ENCODE measurements at regions not wholly inside any gene's neighbourhood (a gene's known extent, or its start where the extent isn't known, plus 50 kb on each side); places are given as distances from the start of the nearest gene placed in this dataset.

DNA sequence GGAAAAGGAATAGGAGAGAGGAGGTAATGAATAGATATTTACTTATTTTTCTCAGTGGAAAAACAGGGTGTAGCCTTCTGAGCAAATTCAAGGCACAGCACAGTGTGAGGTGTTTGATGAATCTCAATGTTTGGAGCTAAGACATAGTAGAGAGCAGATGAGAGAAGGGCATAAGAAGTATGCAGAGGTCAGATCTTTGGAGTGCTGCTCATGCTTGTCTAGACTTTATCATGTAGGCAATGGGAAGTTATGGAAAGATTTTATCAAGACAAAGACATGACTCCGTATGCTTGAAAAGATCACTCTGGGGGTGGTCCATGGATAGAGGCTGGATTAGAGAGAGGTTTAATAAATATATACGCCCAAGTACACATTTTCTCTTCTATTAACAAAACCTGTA is 217.0 kb upstream of the CNR1 start:
- no peak overlapping the region for H3K4me3 ChIP-seq (ENCODE audit: low read length)
- no peak overlapping the region for H3K9ac ChIP-seq (ENCODE audit: low read length)
- H3K9me3 ChIP-seq (replicated peaks; ENCODE audit: insufficient read depth, low read length) = no peaks in the 10 kb centered on the region
- H4K20me1 ChIP-seq (ENCODE audit: insufficient read depth, low read length) = no peaks in the 10 kb centered on the region
- no peak overlapping the region for H3K27ac ChIP-seq (ENCODE audit: low read length)
- no peak overlapping the region for H3K4me2 ChIP-seq (ENCODE audit: low read depth, low read length)
- H2AFZ ChIP-seq (ENCODE audit: low read length) = no peak overlapping the region
- no peaks in the 10 kb centered on the region for H3F3A ChIP-seq (ENCODE audit: insufficient read depth, low read length)
- TF ChIP-seq EZH2phosphoT487 (IDR thresholded peaks at IDR 0.05; ENCODE audit: low read length) (no peak), EZH2 (optimal IDR thresholded peaks at IDR 0.05; ENCODE audit: low read depth, low read length) (no peak)
- no peak for DNase-seq
- H3K9me2 ChIP-seq (replicated peaks; ENCODE audit: insufficient read depth, low read length) = no peaks in the 10 kb centered on the region
- no peaks in the 10 kb centered on the region for H3K27me3 ChIP-seq (replicated peaks; ENCODE audit: insufficient read depth, low read length)
- no peaks in the 10 kb centered on the region for H3K79me2 ChIP-seq (ENCODE audit: low read length)
- no peaks in the 10 kb centered on the region for H3K4me1 ChIP-seq (ENCODE audit: low read length)
- H3K36me3 ChIP-seq (replicated peaks; ENCODE audit: insufficient read depth, low read length) = no peaks in the 10 kb centered on the region

DNA sequence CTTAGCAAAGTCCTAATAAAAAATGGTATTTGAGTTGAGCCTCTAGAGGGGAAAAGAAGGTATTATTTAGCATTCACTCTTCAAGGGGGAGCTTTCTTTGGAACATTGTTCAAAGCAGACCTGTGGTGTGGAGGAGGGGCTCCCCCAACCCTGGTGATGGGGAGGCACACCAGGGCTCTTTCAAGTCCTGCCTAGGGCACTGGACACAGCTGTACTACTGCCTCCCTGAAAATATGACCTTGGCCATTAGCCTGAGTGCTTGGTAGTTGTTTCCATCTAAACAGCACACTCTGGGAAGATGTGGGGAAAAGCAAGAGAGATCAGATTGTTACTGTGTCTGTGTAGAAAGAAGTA is 215.1 kb upstream of the CNR1 start:
- H3K27ac ChIP-seq (ENCODE audit: low read length) = no peak overlapping the region
- no peak overlapping the region for H3K9ac ChIP-seq (ENCODE audit: low read length)
- no peaks in the 10 kb centered on the region for H3K27me3 ChIP-seq (replicated peaks; ENCODE audit: insufficient read depth, low read length)
- H2AFZ ChIP-seq (ENCODE audit: low read length) = no peak overlapping the region
- H3K4me3 ChIP-seq (ENCODE audit: low read length) = no peak overlapping the region
- no peaks in the 10 kb centered on the region for H3F3A ChIP-seq (ENCODE audit: insufficient read depth, low read length)
- H3K9me2 ChIP-seq (replicated peaks; ENCODE audit: insufficient read depth, low read length) = no peaks in the 10 kb centered on the region
- H3K36me3 ChIP-seq (replicated peaks; ENCODE audit: insufficient read depth, low read length) = no peaks in the 10 kb centered on the region
- H3K4me1 ChIP-seq (ENCODE audit: low read length) = no peaks in the 10 kb centered on the region
- DNase-seq = no peak
- no peaks in the 10 kb centered on the region for H3K9me3 ChIP-seq (replicated peaks; ENCODE audit: insufficient read depth, low read length)
- no peaks in the 10 kb centered on the region for H3K79me2 ChIP-seq (ENCODE audit: low read length)
- no peak overlapping the region for H3K4me2 ChIP-seq (ENCODE audit: low read depth, low read length)
- no peaks in the 10 kb centered on the region for H4K20me1 ChIP-seq (ENCODE audit: insufficient read depth, low read length)
- TF ChIP-seq, protein P1, sequence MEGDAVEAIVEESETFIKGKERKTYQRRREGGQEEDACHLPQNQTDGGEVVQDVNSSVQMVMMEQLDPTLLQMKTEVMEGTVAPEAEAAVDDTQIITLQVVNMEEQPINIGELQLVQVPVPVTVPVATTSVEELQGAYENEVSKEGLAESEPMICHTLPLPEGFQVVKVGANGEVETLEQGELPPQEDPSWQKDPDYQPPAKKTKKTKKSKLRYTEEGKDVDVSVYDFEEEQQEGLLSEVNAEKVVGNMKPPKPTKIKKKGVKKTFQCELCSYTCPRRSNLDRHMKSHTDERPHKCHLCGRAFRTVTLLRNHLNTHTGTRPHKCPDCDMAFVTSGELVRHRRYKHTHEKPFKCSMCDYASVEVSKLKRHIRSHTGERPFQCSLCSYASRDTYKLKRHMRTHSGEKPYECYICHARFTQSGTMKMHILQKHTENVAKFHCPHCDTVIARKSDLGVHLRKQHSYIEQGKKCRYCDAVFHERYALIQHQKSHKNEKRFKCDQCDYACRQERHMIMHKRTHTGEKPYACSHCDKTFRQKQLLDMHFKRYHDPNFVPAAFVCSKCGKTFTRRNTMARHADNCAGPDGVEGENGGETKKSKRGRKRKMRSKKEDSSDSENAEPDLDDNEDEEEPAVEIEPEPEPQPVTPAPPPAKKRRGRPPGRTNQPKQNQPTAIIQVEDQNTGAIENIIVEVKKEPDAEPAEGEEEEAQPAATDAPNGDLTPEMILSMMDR (IDR thresholded peaks at IDR 0.05; ENCODE audit: low read length) = no peak
- TF ChIP-seq EZH2phosphoT487 (IDR thresholded peaks at IDR 0.05; ENCODE audit: low read length) (no peak), EZH2 (optimal IDR thresholded peaks at IDR 0.05; ENCODE audit: low read depth, low read length) (no peak)

DNA sequence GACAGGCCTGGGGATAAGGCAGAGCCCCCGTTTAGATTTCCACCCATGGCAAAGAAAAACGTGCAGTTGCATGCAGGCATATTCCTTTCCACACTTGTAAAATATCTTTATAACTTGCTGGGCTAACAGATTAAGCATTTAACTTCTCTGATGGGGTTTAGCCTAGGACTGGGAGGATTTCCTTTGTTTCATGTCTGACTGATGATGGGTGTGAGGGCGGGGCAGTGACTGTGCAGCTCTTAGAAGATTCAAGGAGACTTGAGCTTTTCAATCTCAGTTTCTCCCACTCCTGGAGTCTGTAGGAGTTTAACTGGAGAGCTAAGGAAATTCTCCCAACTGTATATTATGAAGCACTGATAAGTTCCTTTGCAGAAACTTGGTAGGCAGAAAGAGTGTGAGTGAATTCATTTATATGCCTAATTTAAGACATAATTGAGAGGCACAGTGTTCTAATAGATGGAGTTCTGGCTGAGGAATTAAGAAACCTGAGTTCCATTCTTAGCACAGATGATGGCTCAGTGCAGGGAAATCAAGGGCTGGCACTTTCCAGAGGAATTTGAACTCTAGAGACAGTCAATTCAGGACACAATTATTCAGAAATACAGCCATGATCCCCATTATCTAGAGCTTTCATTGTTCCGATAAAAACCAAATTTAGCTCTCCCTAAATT is 214.6 kb upstream of the CNR1 start:
- no peak overlapping the region for H3K9ac ChIP-seq (ENCODE audit: low read length)
- no peak overlapping the region for H3K4me3 ChIP-seq (ENCODE audit: low read length)
- no peaks in the 10 kb centered on the region for H3K79me2 ChIP-seq (ENCODE audit: low read length)
- no peaks in the 10 kb centered on the region for H3K9me3 ChIP-seq (replicated peaks; ENCODE audit: insufficient read depth, low read length)
- no peak overlapping the region for H3K27ac ChIP-seq (ENCODE audit: low read length)
- no peak overlapping the region for H2AFZ ChIP-seq (ENCODE audit: low read length)
- no peaks in the 10 kb centered on the region for H4K20me1 ChIP-seq (ENCODE audit: insufficient read depth, low read length)
- H3K4me2 ChIP-seq (ENCODE audit: low read depth, low read length) = no peak overlapping the region
- no peak for DNase-seq
- no peaks in the 10 kb centered on the region for H3K36me3 ChIP-seq (replicated peaks; ENCODE audit: insufficient read depth, low read length)
- no peaks in the 10 kb centered on the region for H3K27me3 ChIP-seq (replicated peaks; ENCODE audit: insufficient read depth, low read length)
- H3F3A ChIP-seq (ENCODE audit: insufficient read depth, low read length) = no peaks in the 10 kb centered on the region
- no peaks in the 10 kb centered on the region for H3K9me2 ChIP-seq (replicated peaks; ENCODE audit: insufficient read depth, low read length)
- no peaks in the 10 kb centered on the region for H3K4me1 ChIP-seq (ENCODE audit: low read length)
- TF ChIP-seq, protein P1 (IDR thresholded peaks at IDR 0.05; ENCODE audit: low read length) = no peak
- TF ChIP-seq EZH2phosphoT487 (IDR thresholded peaks at IDR 0.05; ENCODE audit: low read length) = no peak
- TF ChIP-seq EZH2 (optimal IDR thresholded peaks at IDR 0.05; ENCODE audit: low read depth, low read length) = no peak

DNA sequence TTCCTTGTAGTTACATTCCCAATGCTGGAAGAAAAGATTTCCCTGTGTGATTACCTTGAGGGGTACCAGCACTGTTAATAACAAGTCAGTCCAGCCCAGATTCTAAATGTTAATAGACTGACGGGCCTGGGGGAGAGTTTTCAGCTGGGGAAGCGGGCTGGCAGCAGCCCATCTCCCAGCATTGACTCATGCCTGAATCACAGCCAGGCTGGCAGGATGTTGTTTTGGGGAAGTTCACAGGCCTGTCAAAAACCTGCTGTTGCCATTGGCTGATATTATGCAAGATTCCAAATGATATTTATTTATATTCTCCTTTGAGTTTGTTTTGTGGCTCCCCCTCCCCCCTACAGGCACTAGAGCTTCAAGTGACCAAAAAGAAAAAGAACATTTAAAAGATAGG is 213.9 kb upstream of the CNR1 start:
- TF ChIP-seq EZH2 (optimal IDR thresholded peaks at IDR 0.05; ENCODE audit: low read depth, low read length) = no peak
- TF ChIP-seq EZH2phosphoT487 (IDR thresholded peaks at IDR 0.05; ENCODE audit: low read length) = no peak
- TF ChIP-seq, protein P1 (IDR thresholded peaks at IDR 0.05; ENCODE audit: low read length) = no peak
- H2AFZ ChIP-seq (ENCODE audit: low read length) = no peak overlapping the region
- no peaks in the 10 kb centered on the region for H3K4me1 ChIP-seq (ENCODE audit: low read length)
- no peak overlapping the region for H3K4me3 ChIP-seq (ENCODE audit: low read length)
- H3K9ac ChIP-seq (ENCODE audit: low read length) = no peak overlapping the region
- H3K27me3 ChIP-seq (replicated peaks; ENCODE audit: insufficient read depth, low read length) = no peaks in the 10 kb centered on the region
- no peak overlapping the region for H3K4me2 ChIP-seq (ENCODE audit: low read depth, low read length)
- H3F3A ChIP-seq (ENCODE audit: insufficient read depth, low read length) = no peaks in the 10 kb centered on the region
- no peak for DNase-seq
- H4K20me1 ChIP-seq (ENCODE audit: insufficient read depth, low read length) = no peaks in the 10 kb centered on the region
- no peaks in the 10 kb centered on the region for H3K79me2 ChIP-seq (ENCODE audit: low read length)
- no peaks in the 10 kb centered on the region for H3K9me3 ChIP-seq (replicated peaks; ENCODE audit: insufficient read depth, low read length)
- H3K27ac ChIP-seq (ENCODE audit: low read length) = no peak overlapping the region
- no peaks in the 10 kb centered on the region for H3K36me3 ChIP-seq (replicated peaks; ENCODE audit: insufficient read depth, low read length)
- no peaks in the 10 kb centered on the region for H3K9me2 ChIP-seq (replicated peaks; ENCODE audit: insufficient read depth, low read length)

Data from MM.1S (cell line).